ENCODE measurements at regions not wholly inside any gene's neighbourhood (a gene's known extent, or its start where the extent isn't known, plus 50 kb on each side); places are given as distances from the start of the nearest gene placed in this dataset.

DNA sequence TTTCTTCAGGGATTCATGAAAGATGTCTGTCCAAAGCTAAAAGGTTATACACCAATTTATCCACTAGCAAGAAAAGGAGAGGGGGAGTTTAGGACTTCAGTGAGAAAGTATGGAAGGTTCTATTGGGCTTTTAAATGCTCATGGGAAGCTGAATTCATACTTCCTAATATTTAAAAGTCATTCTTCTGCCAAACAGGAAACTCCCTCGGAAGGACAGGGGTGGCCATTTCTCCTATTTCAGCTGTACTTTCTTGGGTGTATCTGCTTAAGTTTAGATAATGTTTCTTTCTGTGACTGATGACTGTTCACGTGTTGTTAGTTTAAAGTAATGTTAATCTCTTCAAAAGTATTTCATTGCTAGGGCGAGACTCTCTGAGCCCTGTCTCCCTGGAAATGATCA is 80.5 kb upstream of the IFNGR1 start (continued):
- TF ChIP-seq, protein P1, sequence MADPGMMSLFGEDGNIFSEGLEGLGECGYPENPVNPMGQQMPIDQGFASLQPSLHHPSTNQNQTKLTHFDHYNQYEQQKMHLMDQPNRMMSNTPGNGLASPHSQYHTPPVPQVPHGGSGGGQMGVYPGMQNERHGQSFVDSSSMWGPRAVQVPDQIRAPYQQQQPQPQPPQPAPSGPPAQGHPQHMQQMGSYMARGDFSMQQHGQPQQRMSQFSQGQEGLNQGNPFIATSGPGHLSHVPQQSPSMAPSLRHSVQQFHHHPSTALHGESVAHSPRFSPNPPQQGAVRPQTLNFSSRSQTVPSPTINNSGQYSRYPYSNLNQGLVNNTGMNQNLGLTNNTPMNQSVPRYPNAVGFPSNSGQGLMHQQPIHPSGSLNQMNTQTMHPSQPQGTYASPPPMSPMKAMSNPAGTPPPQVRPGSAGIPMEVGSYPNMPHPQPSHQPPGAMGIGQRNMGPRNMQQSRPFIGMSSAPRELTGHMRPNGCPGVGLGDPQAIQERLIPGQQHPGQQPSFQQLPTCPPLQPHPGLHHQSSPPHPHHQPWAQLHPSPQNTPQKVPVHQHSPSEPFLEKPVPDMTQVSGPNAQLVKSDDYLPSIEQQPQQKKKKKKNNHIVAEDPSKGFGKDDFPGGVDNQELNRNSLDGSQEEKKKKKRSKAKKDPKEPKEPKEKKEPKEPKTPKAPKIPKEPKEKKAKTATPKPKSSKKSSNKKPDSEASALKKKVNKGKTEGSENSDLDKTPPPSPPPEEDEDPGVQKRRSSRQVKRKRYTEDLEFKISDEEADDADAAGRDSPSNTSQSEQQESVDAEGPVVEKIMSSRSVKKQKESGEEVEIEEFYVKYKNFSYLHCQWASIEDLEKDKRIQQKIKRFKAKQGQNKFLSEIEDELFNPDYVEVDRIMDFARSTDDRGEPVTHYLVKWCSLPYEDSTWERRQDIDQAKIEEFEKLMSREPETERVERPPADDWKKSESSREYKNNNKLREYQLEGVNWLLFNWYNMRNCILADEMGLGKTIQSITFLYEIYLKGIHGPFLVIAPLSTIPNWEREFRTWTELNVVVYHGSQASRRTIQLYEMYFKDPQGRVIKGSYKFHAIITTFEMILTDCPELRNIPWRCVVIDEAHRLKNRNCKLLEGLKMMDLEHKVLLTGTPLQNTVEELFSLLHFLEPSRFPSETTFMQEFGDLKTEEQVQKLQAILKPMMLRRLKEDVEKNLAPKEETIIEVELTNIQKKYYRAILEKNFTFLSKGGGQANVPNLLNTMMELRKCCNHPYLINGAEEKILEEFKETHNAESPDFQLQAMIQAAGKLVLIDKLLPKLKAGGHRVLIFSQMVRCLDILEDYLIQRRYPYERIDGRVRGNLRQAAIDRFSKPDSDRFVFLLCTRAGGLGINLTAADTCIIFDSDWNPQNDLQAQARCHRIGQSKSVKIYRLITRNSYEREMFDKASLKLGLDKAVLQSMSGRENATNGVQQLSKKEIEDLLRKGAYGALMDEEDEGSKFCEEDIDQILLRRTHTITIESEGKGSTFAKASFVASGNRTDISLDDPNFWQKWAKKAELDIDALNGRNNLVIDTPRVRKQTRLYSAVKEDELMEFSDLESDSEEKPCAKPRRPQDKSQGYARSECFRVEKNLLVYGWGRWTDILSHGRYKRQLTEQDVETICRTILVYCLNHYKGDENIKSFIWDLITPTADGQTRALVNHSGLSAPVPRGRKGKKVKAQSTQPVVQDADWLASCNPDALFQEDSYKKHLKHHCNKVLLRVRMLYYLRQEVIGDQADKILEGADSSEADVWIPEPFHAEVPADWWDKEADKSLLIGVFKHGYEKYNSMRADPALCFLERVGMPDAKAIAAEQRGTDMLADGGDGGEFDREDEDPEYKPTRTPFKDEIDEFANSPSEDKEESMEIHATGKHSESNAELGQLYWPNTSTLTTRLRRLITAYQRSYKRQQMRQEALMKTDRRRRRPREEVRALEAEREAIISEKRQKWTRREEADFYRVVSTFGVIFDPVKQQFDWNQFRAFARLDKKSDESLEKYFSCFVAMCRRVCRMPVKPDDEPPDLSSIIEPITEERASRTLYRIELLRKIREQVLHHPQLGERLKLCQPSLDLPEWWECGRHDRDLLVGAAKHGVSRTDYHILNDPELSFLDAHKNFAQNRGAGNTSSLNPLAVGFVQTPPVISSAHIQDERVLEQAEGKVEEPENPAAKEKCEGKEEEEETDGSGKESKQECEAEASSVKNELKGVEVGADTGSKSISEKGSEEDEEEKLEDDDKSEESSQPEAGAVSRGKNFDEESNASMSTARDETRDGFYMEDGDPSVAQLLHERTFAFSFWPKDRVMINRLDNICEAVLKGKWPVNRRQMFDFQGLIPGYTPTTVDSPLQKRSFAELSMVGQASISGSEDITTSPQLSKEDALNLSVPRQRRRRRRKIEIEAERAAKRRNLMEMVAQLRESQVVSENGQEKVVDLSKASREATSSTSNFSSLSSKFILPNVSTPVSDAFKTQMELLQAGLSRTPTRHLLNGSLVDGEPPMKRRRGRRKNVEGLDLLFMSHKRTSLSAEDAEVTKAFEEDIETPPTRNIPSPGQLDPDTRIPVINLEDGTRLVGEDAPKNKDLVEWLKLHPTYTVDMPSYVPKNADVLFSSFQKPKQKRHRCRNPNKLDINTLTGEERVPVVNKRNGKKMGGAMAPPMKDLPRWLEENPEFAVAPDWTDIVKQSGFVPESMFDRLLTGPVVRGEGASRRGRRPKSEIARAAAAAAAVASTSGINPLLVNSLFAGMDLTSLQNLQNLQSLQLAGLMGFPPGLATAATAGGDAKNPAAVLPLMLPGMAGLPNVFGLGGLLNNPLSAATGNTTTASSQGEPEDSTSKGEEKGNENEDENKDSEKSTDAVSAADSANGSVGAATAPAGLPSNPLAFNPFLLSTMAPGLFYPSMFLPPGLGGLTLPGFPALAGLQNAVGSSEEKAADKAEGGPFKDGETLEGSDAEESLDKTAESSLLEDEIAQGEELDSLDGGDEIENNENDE (IDR thresholded peaks at IDR 0.05; ENCODE audit: insufficient replicate concordance, low read length) = no peak
- TF ChIP-seq KDM4A (IDR thresholded peaks at IDR 0.05; ENCODE audit: low read depth, low read length, severe bottlenecking) (no peak), JUND (IDR thresholded peaks at IDR 0.05; ENCODE audit: low read length) (no peak), SIRT6 (IDR thresholded peaks at IDR 0.05; ENCODE audit: low read length) (no peak), POLR2AphosphoS5 (IDR thresholded peaks at IDR 0.05; ENCODE audit: low read depth, low read length) (no peak)

All from H1 (cell line).